DOHH2 (cell line): ENCODE measurements at regions not wholly inside any gene's neighbourhood (a gene's known extent, or its start where the extent isn't known, plus 50 kb on each side); places are given as distances from the start of the nearest gene placed in this dataset.

ENCODE experiments used
- H3F3A ChIP-seq: fragments of 200-600 bp; sonication (generic), shearing (Covaris generic); 2 replicates; pipeline ENCODE4 v1.6.0; 2016; ENCODE audit warnings: antibody characterized with exemption, mild to moderate bottlenecking; ENCODE audit not compliant: control insufficient read depth, insufficient read depth
- H3K27ac ChIP-seq: fragments of 200-600 bp; sonication (generic); 2 replicates; pipeline ENCODE4 v1.5.1; 2014; ENCODE audit warnings: low read depth, mild to moderate bottlenecking, low read length, moderate library complexity
- H3K27me3 ChIP-seq: fragments of 200-600 bp; sonication (generic); 2 replicates; pipeline ENCODE4 v1.6.1; 2014; ENCODE audit warnings: mild to moderate bottlenecking, low read length, mixed read lengths; ENCODE audit not compliant: control insufficient read depth
- H3K36me3 ChIP-seq: fragments of 200-600 bp; sonication (generic); 2 replicates; pipeline ENCODE4 v1.6.1; 2014; ENCODE audit warnings: mild to moderate bottlenecking, low read length, moderate library complexity, mixed read lengths; ENCODE audit not compliant: control insufficient read depth
- H3K4me1 ChIP-seq: fragments of 200-600 bp; sonication (generic); 2 replicates; pipeline ENCODE4 v1.6.1; 2014; ENCODE audit warnings: mild to moderate bottlenecking, low read length, mixed read lengths; ENCODE audit not compliant: control insufficient read depth
- H3K4me2 ChIP-seq: fragments of 200-600 bp; sonication (generic); 2 replicates; pipeline ENCODE4 v1.6.0; 2014; ENCODE audit warnings: mild to moderate bottlenecking, low read length, moderate library complexity
- H3K4me3 ChIP-seq: fragments of 200-600 bp; sonication (generic); 2 replicates; pipeline ENCODE4 v1.5.1; 2014; ENCODE audit warnings: mild to moderate bottlenecking, low read length, mixed read lengths
- H3K79me2 ChIP-seq: fragments of 200-600 bp; sonication (generic); 2 replicates; pipeline ENCODE4 v1.6.1; 2014; ENCODE audit warnings: mild to moderate bottlenecking, low read length, mixed read lengths; ENCODE audit not compliant: control insufficient read depth
- H3K9me2 ChIP-seq: fragments of 200-600 bp; sonication (generic); replicated peaks from 2 replicates; pipeline ENCODE4 v1.6.1; 2014; ENCODE audit warnings: mild to moderate bottlenecking, low read length, mixed read lengths; ENCODE audit not compliant: control insufficient read depth
- H3K9me3 ChIP-seq: fragments of 200-600 bp; sonication (generic); 2 replicates; pipeline ENCODE4 v1.6.1; 2014; ENCODE audit warnings: antibody characterized with exemption, low read length, mixed read lengths; ENCODE audit not compliant: control insufficient read depth, insufficient read depth
- H4K20me1 ChIP-seq: fragments of 200-600 bp; sonication (generic); 2 replicates; pipeline ENCODE4 v1.6.0; 2014; ENCODE audit warnings: low read depth, mild to moderate bottlenecking, antibody characterized with exemption, low read length, moderate library complexity; ENCODE audit not compliant: control insufficient read depth, insufficient read depth
- CTCF ChIP-seq: fragments of 200-600 bp; sonication (generic); IDR thresholded peaks from one replicate; pipeline ENCODE4 v1.5.1; 2014; ENCODE audit warnings: antibody characterized with exemption, mild to moderate bottlenecking, low read depth, low read length; ENCODE audit not compliant: poor library complexity, severe bottlenecking
- EZH2phosphoT487 ChIP-seq: fragments of 200-600 bp; sonication (generic); IDR thresholded peaks from 2 replicates; pipeline ENCODE4 v1.6.1; 2017; ENCODE audit warnings: borderline replicate concordance, mild to moderate bottlenecking, antibody characterized with exemption, low read length, moderate library complexity, mixed read lengths

- Histone ChIP-seq H3K4me3 (no peak overlapping the region), H3K9me3 (no peaks in the 10 kb centered on the region; the same call in 1 of the 2 replicates), H3K4me2 (no peak overlapping the region), H4K20me1 (no peaks in the 10 kb centered on the region), H3K4me1 (no peaks in the 10 kb centered on the region), H3K9me2 (no peaks in the 10 kb centered on the region), H3K27ac (no peak overlapping the region), H3K27me3 (no peaks in the 10 kb centered on the region), H3K36me3 (no peaks in the 10 kb centered on the region), H3K79me2 (no peaks in the 10 kb centered on the region), H3F3A (no peaks in the 10 kb centered on the region)
- no peak for TF ChIP-seq CTCF
- TF ChIP-seq EZH2phosphoT487: no peak
Observed at GRCh38 chr18:60452421-60452820, 79.8 kb upstream of the MC4R start.

DNA sequence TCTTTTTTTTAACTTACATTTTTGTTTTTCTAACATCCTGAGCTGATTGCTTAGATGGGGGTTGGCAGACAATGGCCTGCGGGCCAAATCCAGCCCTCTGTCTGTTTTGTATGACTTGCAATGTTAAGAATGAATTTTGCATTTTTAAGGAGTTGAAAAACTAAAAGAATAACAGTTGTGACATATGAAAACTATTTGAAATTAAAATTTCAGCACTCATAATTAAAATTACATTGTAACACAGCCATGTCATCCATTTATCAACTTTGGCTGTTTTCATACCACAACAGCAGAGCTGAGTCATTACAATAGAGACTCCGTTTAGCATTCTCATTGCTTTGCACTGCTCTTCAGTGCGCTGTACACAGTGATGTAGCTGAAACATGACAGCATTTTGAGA, 94.1 kb upstream of the MC4R start:
- Histone ChIP-seq H3K4me3 (no peak overlapping the region), H3F3A (no peaks in the 10 kb centered on the region), H3K79me2 (no peaks in the 10 kb centered on the region), H3K9me3 (no peaks in the 10 kb centered on the region), H3K36me3 (no peaks in the 10 kb centered on the region), H3K27me3 (no peaks in the 10 kb centered on the region), H3K4me2 (no peak overlapping the region), H3K9me2 (no peaks in the 10 kb centered on the region), H3K27ac (no peak overlapping the region), H4K20me1 (no peaks in the 10 kb centered on the region), H3K4me1 (no peaks in the 10 kb centered on the region)
- TF ChIP-seq EZH2phosphoT487 (no peak), CTCF (no peak)

- Histone ChIP-seq H3F3A (no peaks in the 10 kb centered on the region), H3K9me2 (no peaks in the 10 kb centered on the region), H4K20me1 (no peaks in the 10 kb centered on the region), H3K4me1 (no peaks in the 10 kb centered on the region), H3K79me2 (no peaks in the 10 kb centered on the region), H3K36me3 (no peaks in the 10 kb centered on the region), H3K4me2 (no peak overlapping the region), H3K9me3 (no peaks in the 10 kb centered on the region), H3K4me3 (no peak overlapping the region), H3K27me3 (no peaks in the 10 kb centered on the region), H3K27ac (no peak overlapping the region)
- TF ChIP-seq CTCF: no peak
- TF ChIP-seq EZH2phosphoT487: no peak
Observed at GRCh38 chr18:60469387-60470100, 97.0 kb upstream of the MC4R start.
